Left ventricle myocardium inferior (tissue), 1 donor: ENCODE measurements at regions not wholly inside any gene's neighbourhood (a gene's known extent, or its start where the extent isn't known, plus 50 kb on each side); places are given as distances from the start of the nearest gene placed in this dataset.

Source experiments
- DNase-seq: peaks from one replicate; pipeline ENCODE4 v3.0.0-alpha.2; 2020
- H3K27ac ChIP-seq: fragments of 200-600 bp; replicated peaks from 2 replicates; pipeline ENCODE4 v1.8.0; 2021
- H3K27me3 ChIP-seq: fragments of 200-600 bp; 2 replicates; pipeline ENCODE4 v1.8.0; 2021; ENCODE audit warnings: low read depth
- H3K36me3 ChIP-seq: fragments of 200-600 bp; 2 replicates; pipeline ENCODE4 v1.8.0; 2021
- H3K4me1 ChIP-seq: fragments of 200-600 bp; 2 replicates; pipeline ENCODE4 v1.8.0; 2021
- H3K4me3 ChIP-seq: fragments of 200-600 bp; 2 replicates; pipeline ENCODE4 v1.8.0; 2021; ENCODE audit warnings: mild to moderate bottlenecking, moderate library complexity
- H3K9me3 ChIP-seq: fragments of 200-600 bp; replicated peaks from 2 replicates; pipeline ENCODE4 v1.8.0; 2021
- CTCF ChIP-seq: fragments of 200-600 bp; IDR thresholded peaks from 2 replicates; pipeline ENCODE4 v1.8.0; 2021; ENCODE audit warnings: antibody characterized with exemption, mild to moderate bottlenecking, borderline replicate concordance
- intact Hi-C: fragments of 100-400 bp; cut with micrococcal nuclease; formaldehyde crosslinking; loops from one replicate; pipeline ENCODE4 v1.11.0; 2022
- donor health status: DM: no; HTN: yes; CAD: no; lungs with severe emphysema.

GRCh38 chr2:58607448-58607847 lies 366.3 kb upstream of the FANCL start:
- no peak for TF ChIP-seq CTCF
- Histone ChIP-seq H3K27me3 (peaks cover 5% of the 10 kb centered on the region), H3K9me3 (no peaks in the 10 kb centered on the region), H3K4me1 (no peaks in the 10 kb centered on the region), H3K4me3 (no peak overlapping the region), H3K27ac (no peak overlapping the region), H3K36me3 (no peaks in the 10 kb centered on the region)
- intact Hi-C loops: no loop called here
- DNase-seq: no peak

GRCh38 chr2:58606799-58607198 lies 365.7 kb upstream of the FANCL start:
- H3K27ac ChIP-seq: no peak overlapping the region
- no peak for DNase-seq
- intact Hi-C loops: no loop called here
- H3K9me3 ChIP-seq: no peaks in the 10 kb centered on the region
- H3K27me3 ChIP-seq: peaks cover 5% of the 10 kb centered on the region
- H3K36me3 ChIP-seq: no peaks in the 10 kb centered on the region
- H3K4me1 ChIP-seq: no peaks in the 10 kb centered on the region
- no peak for TF ChIP-seq CTCF
- no peak overlapping the region for H3K4me3 ChIP-seq

GRCh38 chr2:58604096-58604495 lies 363.0 kb upstream of the FANCL start:
- TF ChIP-seq CTCF: no peak

GRCh38 chr2:58601017-58601416 lies 359.9 kb upstream of the FANCL start:
- Histone ChIP-seq H3K9me3 (no peaks in the 10 kb centered on the region), H3K27ac (no peak overlapping the region), H3K4me3 (no peak overlapping the region), H3K4me1 (no peaks in the 10 kb centered on the region), H3K36me3 (no peaks in the 10 kb centered on the region), H3K27me3 (no peaks in the 10 kb centered on the region)
- intact Hi-C loops: no loop called here
- DNase-seq: no peak
- TF ChIP-seq CTCF: no peak

More at GRCh38 chr2:58604096-58604495, 363.0 kb upstream of the FANCL start:
- Histone ChIP-seq H3K27me3 (no peaks in the 10 kb centered on the region), H3K4me1 (no peaks in the 10 kb centered on the region), H3K27ac (no peak overlapping the region), H3K36me3 (no peaks in the 10 kb centered on the region), H3K4me3 (no peak overlapping the region), H3K9me3 (no peaks in the 10 kb centered on the region)
- no peak for DNase-seq
- intact Hi-C loops: no loop called here

- Histone ChIP-seq H3K9me3 (no peaks in the 10 kb centered on the region), H3K4me3 (no peak overlapping the region), H3K4me1 (no peaks in the 10 kb centered on the region), H3K27me3 (no peaks in the 10 kb centered on the region), H3K27ac (no peak overlapping the region), H3K36me3 (no peaks in the 10 kb centered on the region)
- DNase-seq: no peak
- intact Hi-C loops: no loop called here
- no peak for TF ChIP-seq CTCF
These were observed 357.0 kb upstream of the FANCL start for GRCh38 chr2:58598171-58598570.

GRCh38 chr2:58595714-58596113 lies 354.6 kb upstream of the FANCL start:
- no peak overlapping the region for H3K4me3 ChIP-seq
- no peaks in the 10 kb centered on the region for H3K27me3 ChIP-seq
- H3K27ac ChIP-seq: no peak overlapping the region
- no peaks in the 10 kb centered on the region for H3K36me3 ChIP-seq
- no peak for TF ChIP-seq CTCF
- no peaks in the 10 kb centered on the region for H3K9me3 ChIP-seq
- intact Hi-C loops: no loop called here
- no peak for DNase-seq
- H3K4me1 ChIP-seq: no peaks in the 10 kb centered on the region
